Cerebellar nuclear complex (tissue), 1 donor: ENCODE measurements at regions not wholly inside any gene's neighbourhood (a gene's known extent, or its start where the extent isn't known, plus 50 kb on each side); places are given as distances from the start of the nearest gene placed in this dataset.

Experiments used
- DNase-seq, 2 experiments: peaks; one replicate each; lab custom pipeline; 2025; lab: John Stamatoyannopoulos, UW

DNA sequence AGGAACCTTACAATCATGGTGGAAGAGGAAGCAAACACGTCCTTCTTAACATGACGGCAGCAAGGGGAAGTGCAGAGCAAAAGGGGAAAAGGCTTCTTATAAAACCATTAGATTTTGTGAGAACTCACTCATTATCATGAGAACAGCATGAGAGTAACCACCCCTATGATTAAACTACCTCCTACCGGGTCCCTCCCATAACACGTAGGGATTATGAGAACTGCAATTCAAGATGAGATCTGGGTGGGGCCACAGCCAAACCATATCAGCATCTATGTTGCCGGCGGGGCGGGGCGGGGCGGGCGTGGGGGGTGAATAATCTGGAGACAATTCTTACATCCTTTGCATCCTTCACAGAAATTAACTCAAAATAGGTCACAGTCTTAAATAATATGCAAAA is 58.8 kb upstream of the GFPT2 start:
- DNase-seq = no peak

DNA sequence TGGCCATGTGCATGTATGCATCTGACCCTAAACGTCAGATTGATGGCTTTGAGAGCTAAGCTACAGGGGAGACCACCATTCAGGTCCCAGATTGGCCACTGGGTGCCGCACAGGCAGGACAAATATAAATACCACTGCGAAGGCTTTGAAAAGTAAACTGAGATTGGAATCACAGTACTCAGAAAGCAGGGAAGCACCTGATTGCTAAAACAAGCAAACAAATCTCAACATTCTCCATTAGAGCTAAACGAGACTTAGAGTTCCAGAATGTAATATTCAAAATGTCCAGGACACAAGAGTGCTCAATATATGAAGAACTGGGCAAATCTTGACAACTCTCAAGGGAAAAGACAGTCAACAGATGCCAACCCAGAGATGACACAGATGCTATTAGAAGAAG is 61.0 kb upstream of the GFPT2 start:
- DNase-seq = no peak

DNA sequence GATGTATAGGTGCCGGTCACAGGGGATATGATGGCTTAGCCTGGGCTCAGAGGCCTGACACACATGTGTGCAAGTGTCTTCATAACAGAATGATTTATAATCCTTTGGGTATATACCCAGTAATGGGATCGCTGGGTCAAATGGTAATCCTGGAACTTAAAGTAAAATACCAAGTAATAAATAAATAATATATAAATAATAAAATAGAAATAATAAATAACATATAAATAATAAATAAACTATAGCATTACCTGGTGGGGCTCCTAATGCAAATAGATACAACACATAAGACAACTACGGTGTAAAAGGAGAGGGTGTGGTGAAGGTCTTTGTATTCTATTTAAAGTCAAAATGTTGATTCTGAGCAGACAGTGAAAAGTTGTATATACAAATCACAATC is 68.5 kb upstream of the GFPT2 start:
- no peak for DNase-seq

DNA sequence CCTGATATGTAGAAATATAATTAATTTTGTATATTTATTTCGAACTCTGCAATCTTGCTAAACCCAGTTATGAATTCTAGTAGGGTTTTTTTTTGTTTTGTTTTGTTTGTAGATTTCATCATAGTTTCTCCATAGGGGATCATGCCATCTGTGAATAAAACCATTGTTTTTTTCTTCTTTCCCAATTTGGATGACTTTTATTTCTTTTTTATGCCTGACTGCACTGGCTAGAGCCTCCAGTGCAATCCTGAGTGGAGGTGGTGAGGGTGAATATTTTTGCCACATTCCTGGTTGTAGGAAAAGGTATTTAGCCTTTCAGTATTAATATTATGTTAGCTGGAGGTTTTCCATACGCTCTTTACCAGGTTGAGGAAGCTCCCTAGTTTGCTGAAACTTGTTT is 70.0 kb upstream of the GFPT2 start:
- peak in 1 of 2 experiments; percentile 25 for DNase-seq

DNA sequence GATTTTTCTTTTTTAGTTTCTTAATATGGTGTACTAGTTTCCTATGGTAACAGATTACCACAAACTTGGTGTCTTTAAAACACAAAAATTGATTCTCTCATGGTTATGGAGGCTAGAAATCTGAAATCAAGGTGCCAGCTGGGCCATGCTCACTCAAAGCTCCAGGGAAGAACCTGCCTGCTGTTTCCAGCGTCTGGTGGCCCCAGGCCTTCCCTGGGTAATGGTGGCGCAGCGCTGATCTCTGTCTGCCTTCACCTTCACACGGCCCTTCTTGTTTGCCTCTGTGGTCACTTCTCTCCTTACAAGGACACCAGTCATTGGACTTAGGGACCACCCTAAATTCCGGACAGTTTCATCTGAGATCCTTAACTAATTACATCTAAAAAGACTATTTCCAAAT is 70.5 kb upstream of the GFPT2 start:
- peak in 1 of 2 experiments; percentile 10 for DNase-seq

DNA sequence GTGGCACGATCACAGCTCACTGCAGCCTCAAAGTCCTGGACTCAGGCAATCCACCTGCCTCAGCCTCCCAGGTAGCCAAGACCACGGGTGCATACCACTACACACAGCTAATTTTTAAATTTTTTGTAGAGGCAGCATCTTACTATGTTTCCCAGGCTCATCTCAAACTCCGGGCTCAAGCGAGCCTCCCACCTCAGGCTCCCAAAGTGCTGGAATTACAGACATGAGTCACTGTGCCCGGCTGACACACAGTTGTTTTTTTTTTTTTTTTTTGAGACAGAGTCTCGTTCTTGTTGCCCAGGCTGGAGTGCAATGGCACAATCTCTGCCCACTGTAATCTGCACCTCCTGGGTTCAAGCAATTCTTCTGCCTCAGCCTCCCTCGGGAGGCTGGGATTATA is 70.1 kb upstream of the CNOT6 start:
- no peak for DNase-seq

DNA sequence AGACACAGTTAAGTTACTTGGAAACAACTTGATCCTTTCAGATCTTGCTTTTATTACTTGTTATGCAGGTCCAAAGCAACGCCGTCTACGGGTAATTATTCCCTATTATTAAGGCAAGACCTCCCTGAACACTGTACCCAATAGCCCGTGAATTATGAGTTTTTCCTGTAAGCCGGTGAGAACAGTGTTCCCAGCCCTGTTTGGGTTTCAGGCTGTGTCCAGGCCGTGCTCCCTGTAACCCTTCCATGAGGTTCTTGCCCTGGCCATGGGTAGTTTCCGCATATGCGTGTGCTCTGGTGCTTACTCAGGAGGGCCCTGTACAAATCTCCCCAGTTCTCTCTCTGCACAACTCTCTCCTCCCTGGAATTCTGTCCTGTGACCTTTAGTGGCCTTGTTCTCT is 65.6 kb upstream of the CNOT6 start:
- DNase-seq = no peak

DNA sequence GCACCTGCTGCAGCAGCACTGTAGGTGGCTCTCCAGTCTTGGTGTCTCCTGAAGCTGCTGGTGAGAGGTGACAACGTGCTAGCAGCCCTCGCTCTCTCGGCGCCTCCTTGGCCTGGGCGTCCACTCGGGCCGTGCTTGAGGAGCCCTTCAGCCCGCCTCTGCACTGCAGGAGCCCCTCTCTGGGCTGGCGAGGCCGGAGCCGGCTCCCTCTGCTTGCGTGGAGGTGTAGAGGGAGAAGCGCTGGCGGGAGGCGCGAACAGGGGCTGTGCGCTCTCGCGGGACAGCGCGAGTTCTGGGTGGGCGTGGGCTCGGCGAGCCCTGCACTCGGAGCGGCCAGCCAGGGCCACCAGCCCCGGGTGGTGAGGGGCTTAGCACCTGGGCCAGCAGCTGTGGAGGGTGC is 62.2 kb upstream of the CNOT6 start:
- no peak for DNase-seq

DNA sequence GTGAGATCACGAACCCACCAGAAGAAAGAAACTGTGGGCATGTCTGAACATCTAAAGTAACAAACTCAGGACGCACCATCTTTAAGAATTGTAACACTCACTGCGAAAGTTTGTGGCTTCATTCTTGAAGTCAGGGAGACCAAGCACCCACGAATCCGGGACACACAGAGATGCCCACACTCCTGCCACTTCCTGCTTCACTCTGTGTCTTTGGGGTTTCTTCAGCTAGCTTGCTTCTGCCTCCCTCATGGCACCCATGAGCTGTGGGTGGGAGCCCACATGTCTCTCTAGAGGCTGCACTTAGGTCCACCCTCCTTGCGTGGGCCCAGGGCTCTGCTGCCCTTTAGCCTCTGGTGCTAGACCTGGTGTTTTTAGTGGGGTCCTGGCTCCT is 61.2 kb upstream of the CNOT6 start:
- DNase-seq = no peak

DNA sequence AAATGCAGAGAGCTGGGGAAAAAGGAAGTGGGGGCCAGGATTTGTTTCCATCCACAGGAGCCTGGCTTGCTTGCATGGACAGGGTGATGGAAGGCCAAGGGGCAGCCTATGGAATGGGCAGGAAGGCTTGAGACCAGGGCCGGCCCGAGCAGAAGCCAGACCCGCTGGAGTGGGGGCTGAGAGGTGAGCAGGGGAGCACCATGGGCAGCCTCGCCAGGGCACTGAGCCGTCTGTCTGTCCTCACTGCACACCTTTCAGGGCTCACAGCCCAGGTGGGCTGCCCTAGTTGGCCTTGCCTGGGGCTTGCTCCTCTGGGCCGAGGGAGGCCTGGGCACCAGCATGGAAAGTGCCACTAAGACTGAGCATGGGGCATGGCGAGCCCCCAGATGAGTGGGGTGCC is 58.6 kb upstream of the CNOT6 start:
- DNase-seq = no peak

DNA sequence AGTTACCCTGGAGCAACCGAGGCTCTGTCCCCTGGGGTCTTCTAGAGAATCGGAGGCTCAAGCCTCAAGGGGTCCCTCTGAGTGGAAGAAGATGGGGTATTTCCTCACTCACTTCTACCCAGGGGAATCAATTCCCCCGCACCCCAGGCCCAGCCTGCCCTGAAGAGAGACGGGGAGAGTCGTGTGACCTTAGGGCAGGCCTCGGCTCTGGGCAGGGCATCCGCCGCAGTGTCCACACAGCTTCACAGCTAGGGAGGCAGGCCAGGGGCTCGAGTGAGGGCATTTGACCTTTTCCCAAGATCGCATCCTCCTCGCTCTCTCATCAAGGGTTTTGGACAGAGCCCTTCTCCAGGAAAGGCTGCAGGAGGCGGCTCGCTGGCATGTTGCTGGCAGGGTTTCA is 57.9 kb upstream of the CNOT6 start:
- no peak for DNase-seq

DNA sequence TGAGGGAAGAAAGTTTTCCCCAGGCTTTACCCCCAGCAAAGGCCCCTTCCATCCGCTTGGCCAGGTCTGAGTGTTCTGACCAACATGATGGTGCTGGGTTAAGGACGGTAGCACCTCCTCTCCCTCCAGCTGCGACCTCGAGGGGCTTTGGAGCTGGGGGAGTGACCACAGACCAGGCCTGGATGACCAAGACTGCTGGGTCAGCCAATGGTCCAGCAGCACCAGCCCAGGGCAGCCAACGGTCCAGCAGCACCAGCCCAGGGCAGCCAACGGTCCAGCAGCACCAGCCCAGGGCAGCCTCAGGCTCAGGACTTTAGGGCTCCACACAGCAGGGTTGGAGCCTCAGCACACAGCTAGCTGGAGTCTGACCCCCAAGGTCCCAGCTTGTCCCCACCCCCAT is 57.2 kb upstream of the CNOT6 start:
- DNase-seq = no peak

DNA sequence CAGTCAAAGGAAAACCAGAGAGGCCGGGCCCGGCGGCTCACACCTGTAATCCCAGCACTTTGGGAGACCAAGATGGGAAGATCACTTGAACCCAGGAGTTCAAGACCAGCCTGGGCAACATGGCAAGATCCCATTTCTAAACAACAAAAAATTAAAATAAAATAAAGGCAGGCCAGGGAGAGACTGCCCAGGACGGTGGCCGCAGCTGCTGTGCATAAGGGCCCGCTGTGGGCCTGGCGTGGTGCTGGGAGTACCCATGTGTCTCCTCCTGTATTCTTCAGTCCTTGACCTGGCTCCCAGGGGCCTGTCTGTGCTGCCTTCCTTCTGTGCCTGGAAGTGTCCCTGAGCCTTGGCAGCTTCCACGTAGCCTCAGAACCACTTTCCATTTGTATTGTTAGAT is 56.8 kb upstream of the CNOT6 start:
- no peak for DNase-seq

DNA sequence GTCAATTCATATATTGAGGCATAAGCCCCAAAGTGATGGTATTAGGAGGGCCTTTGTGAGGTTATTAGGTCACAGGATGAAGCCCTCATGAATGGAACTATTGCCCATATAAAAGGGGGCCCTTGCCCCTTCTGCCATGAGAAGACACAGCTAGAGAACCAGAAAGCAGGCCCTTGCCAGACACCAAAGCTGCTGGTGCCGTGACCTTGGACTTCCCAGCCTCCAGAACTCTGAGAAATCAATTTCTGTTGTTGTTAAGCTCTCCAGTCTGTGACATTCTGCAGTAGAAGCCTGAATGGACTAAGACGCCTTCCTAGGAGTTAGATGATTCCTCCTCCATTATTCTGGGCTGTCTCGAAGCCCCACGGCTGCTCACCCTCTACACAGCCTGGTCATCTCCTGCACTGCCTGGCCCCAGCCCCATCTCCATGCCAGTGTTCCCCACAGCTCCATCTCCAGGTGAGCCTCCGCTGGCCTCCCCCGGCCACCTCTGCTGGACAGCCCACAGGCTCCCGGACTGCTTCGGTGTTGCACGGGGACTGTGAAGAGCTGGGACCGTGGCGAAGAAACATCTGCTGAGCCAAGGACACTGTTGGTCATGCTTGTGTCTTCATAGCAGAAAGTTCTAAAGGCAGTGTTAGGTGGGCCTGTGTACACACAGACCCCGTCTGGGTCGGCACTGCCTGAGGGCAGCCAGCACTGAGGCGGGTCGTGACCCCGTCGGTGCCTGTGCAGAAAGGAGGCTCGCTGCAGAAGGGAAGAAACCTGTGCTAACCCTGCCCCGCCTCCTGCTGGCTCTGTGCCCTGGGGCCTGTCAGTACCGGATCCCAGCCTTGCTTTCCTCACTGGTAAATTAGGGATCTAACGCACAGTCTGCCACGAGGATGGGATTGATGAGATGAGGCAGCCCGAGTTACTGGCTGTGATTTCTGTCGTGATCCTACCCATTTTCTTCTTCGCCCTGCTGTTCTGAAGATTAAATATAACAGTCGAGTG is 55.1 kb upstream of the CNOT6 start:
- DNase-seq = no peak

DNA sequence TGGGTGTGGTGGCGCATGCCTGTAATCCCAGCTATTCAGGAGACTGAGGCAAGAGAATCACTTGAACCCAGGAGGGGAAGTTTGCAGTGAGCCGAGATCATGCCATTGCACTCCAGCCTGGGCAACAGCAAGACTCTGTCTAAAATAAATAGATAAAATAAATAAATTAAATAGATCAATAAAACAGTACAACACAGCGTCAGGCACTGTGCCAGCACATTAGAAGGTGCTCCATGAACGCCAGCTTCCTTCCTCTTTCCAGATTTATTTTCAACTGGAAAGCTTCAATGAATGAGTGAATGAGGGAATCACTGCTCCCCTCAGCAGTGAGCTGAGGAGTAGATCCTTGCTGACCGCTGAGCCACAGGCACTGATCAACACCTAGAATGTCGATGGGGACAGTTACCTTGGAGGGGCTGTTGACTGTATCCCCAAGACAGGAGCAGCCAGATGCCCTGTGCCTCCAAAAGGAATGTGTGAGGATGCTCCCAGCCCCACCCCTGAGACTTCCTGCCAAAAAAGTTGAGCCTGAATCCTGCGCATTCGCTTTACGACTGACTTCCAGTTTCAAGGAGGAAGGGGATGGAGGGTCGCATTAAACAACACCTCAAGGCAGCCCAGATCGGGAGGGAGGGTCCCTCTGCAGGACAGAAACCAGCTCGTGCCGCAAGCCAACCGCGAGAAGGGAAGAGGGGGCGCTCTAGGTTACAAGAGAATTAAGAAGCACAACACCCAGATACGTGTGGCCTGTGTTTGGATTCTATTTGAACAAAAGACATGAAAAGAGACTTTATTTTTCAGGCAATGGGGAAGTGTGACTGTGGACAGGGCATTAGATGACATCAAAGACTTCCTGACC is 54.0 kb upstream of the CNOT6 start:
- DNase-seq = no peak

DNA sequence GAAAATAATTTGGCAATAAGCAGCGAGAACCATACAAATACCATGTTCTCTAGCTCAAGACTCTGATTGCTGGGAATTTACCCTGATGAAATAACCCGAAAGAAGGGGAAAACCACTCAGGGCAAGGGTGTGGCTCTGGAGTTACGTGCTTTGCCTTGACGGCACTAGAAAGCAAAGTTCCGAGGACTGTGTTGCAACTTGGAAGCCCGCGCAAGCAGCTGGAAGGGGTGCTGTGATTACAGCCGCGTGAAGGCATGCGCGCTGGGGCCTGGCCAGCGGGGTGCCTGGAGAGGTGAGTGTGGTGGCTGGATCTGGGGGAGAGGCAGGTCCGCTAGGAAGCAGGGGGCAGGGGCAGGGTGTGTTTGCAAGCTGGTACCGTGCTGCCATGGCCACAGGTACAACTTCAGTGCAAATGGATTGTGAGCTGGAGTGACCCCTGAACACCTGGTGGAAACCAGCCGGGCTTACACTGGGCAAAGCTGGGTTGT is 52.6 kb upstream of the CNOT6 start:
- no peak for DNase-seq
